ENCODE measurements at regions not wholly inside any gene's neighbourhood (a gene's known extent, or its start where the extent isn't known, plus 50 kb on each side); places are given as distances from the start of the nearest gene placed in this dataset.

DNA sequence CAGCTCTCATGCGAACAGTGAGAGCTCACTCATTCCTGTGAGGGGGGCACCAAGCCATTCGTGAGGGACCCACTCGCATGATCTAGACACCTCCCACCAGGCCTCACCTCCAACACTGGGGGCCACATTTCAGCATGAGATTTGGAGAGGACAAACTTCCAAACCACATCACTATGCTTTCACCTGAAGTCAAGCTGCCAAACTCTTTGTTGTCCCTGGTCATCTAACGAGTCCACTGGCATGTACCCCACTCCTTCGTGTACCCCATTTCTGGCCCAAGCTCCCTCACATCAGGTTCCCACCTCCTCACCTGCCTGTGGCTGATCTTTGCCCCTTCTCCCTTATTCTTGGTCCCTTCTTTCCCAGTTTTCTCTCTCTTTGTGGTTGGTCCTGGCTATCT lies 198.9 kb downstream of the ADAMTS15 start:
- TF ChIP-seq, protein P1, sequence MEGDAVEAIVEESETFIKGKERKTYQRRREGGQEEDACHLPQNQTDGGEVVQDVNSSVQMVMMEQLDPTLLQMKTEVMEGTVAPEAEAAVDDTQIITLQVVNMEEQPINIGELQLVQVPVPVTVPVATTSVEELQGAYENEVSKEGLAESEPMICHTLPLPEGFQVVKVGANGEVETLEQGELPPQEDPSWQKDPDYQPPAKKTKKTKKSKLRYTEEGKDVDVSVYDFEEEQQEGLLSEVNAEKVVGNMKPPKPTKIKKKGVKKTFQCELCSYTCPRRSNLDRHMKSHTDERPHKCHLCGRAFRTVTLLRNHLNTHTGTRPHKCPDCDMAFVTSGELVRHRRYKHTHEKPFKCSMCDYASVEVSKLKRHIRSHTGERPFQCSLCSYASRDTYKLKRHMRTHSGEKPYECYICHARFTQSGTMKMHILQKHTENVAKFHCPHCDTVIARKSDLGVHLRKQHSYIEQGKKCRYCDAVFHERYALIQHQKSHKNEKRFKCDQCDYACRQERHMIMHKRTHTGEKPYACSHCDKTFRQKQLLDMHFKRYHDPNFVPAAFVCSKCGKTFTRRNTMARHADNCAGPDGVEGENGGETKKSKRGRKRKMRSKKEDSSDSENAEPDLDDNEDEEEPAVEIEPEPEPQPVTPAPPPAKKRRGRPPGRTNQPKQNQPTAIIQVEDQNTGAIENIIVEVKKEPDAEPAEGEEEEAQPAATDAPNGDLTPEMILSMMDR (IDR thresholded peaks at IDR 0.05), result no peak
- no peak for TF ChIP-seq POLR2A (IDR thresholded peaks at IDR 0.05)
